SU-DHL-6 (cell line): ENCODE measurements at regions not wholly inside any gene's neighbourhood (a gene's known extent, or its start where the extent isn't known, plus 50 kb on each side); places are given as distances from the start of the nearest gene placed in this dataset.

ENCODE experiments used
- H2AFZ ChIP-seq: fragments of 200-600 bp; sonication (generic); 2 replicates; pipeline ENCODE4 v1.6.1; 2014; ENCODE audit warnings: low read depth, mild to moderate bottlenecking, moderate library complexity, mixed read lengths, antibody characterized with exemption, low read length; ENCODE audit not compliant: severe bottlenecking
- H3F3A ChIP-seq: fragments of 200-600 bp; shearing (Covaris generic); 2 replicates; pipeline ENCODE4 v1.6.0; 2016; ENCODE audit warnings: antibody characterized with exemption, mild to moderate bottlenecking; ENCODE audit not compliant: insufficient read depth
- H3K27ac ChIP-seq: fragments of 200-600 bp; sonication (generic); 2 replicates; pipeline ENCODE4 v1.5.1; 2016; ENCODE audit warnings: low read depth, mild to moderate bottlenecking, low read length, moderate library complexity, mixed read lengths
- H3K27me3 ChIP-seq: fragments of 200-600 bp; sonication (generic), shearing (Covaris generic); 2 replicates; pipeline ENCODE4 v1.6.0; 2014; ENCODE audit warnings: mild to moderate bottlenecking, low read length
- H3K36me3 ChIP-seq: fragments of 200-600 bp; sonication (generic); 2 replicates; pipeline ENCODE4 v1.6.1; 2014; ENCODE audit warnings: mild to moderate bottlenecking, low read length, mixed read lengths
- H3K4me2 ChIP-seq: fragments of 300-600, 200-600 bp; shearing (Covaris generic), sonication (generic); 2 replicates; pipeline ENCODE4 v1.6.0; 2014; ENCODE audit warnings: low read length, low read depth, mild to moderate bottlenecking; ENCODE audit not compliant: poor library complexity, severe bottlenecking
- H3K4me3 ChIP-seq: fragments of 200-600 bp; sonication (generic); 2 replicates; pipeline ENCODE4 v1.5.1; 2014; ENCODE audit warnings: antibody characterized with exemption, low read length, mild to moderate bottlenecking, mixed read lengths; ENCODE audit not compliant: insufficient read depth, poor library complexity, severe bottlenecking
- H3K79me2 ChIP-seq: fragments of 200-600 bp; sonication (generic); 2 replicates; pipeline ENCODE4 v1.6.1; 2014; ENCODE audit warnings: mild to moderate bottlenecking, low read length, moderate library complexity; ENCODE audit not compliant: insufficient read depth
- H3K9ac ChIP-seq: fragments of 200-600 bp; sonication (generic); 2 replicates; pipeline ENCODE4 v1.7.0; 2014; ENCODE audit warnings: mild to moderate bottlenecking, low read length
- H3K9me2 ChIP-seq: fragments of 200-600 bp; sonication (generic); replicated peaks from 2 replicates; pipeline ENCODE4 v1.6.1; 2014; ENCODE audit warnings: low read length; ENCODE audit not compliant: insufficient read depth
- H3K9me3 ChIP-seq: fragments of 200-600 bp; sonication (generic); 2 replicates; pipeline ENCODE4 v1.6.1; 2014; ENCODE audit warnings: low read length, mixed read lengths; ENCODE audit not compliant: insufficient read depth
- H4K20me1 ChIP-seq: fragments of 200-600 bp; sonication (generic); 2 replicates; pipeline ENCODE4 v1.6.1; 2014; ENCODE audit warnings: low read depth, mild to moderate bottlenecking, antibody characterized with exemption, low read length, moderate library complexity, mixed read lengths
- EZH2phosphoT487 ChIP-seq: fragments of 200-600 bp; sonication (generic), shearing (Covaris generic); conservative IDR thresholded peaks from 2 replicates; pipeline ENCODE4 v1.6.1; 2018; ENCODE audit warnings: mild to moderate bottlenecking, antibody characterized with exemption, low read length, moderate library complexity, mixed read lengths
- TF ChIP-seq, protein P1 (sequence below): fragments of 200-600 bp; sonication (generic); IDR thresholded peaks from one replicate; pipeline ENCODE4 v1.5.1; 2017; ENCODE audit warnings: antibody characterized with exemption, mild to moderate bottlenecking, low read length, moderate library complexity; ENCODE audit not compliant: insufficient read depth, poor library complexity, severe bottlenecking

DNA sequence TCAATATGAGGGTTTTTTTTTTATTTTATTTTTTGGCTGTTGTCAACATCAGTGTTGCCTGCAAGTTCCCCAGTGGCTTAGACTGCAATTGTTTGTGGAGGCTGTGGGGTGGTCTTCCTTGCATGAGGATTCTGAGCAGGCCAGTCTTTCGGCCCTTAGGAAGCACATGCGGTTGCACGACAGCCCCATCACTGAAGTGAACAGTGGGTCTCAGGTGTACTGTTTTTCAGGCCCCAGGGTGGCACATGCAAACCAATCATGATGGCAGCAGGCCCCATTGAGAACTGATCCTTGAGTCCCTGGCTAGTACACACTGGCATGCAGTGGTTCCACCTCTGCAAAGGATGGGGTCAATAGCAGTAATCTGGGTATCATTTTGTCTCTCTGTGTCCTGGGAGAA, 768.7 kb downstream of the EPHA3 start:
- TF ChIP-seq EZH2phosphoT487: no peak
- TF ChIP-seq, protein P1, sequence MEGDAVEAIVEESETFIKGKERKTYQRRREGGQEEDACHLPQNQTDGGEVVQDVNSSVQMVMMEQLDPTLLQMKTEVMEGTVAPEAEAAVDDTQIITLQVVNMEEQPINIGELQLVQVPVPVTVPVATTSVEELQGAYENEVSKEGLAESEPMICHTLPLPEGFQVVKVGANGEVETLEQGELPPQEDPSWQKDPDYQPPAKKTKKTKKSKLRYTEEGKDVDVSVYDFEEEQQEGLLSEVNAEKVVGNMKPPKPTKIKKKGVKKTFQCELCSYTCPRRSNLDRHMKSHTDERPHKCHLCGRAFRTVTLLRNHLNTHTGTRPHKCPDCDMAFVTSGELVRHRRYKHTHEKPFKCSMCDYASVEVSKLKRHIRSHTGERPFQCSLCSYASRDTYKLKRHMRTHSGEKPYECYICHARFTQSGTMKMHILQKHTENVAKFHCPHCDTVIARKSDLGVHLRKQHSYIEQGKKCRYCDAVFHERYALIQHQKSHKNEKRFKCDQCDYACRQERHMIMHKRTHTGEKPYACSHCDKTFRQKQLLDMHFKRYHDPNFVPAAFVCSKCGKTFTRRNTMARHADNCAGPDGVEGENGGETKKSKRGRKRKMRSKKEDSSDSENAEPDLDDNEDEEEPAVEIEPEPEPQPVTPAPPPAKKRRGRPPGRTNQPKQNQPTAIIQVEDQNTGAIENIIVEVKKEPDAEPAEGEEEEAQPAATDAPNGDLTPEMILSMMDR: no peak
- Histone ChIP-seq H3K9me2 (no peaks in the 10 kb centered on the region), H3K79me2 (no peaks in the 10 kb centered on the region), H3K27ac (no peak overlapping the region), H4K20me1 (no peaks in the 10 kb centered on the region), H3K36me3 (no peaks in the 10 kb centered on the region), H3K4me2 (no peak overlapping the region), H3F3A (no peaks in the 10 kb centered on the region), H3K27me3 (no peaks in the 10 kb centered on the region), H3K9me3 (no peaks in the 10 kb centered on the region), H3K4me3 (no peak overlapping the region), H3K9ac (no peak overlapping the region), H2AFZ (no peak overlapping the region)

GRCh38 chr3:89877230-89877629, 769.8 kb downstream of the EPHA3 start:
- Histone ChIP-seq H3K36me3 (no peaks in the 10 kb centered on the region), H2AFZ (no peak overlapping the region), H3K79me2 (no peaks in the 10 kb centered on the region), H3K4me2 (no peak overlapping the region), H3F3A (no peaks in the 10 kb centered on the region), H3K27me3 (no peaks in the 10 kb centered on the region), H4K20me1 (no peaks in the 10 kb centered on the region), H3K4me3 (no peak overlapping the region), H3K9me3 (no peaks in the 10 kb centered on the region), H3K9me2 (no peaks in the 10 kb centered on the region), H3K27ac (no peak overlapping the region), H3K9ac (no peak overlapping the region)
- TF ChIP-seq, protein P1: no peak
- TF ChIP-seq EZH2phosphoT487: no peak

DNA sequence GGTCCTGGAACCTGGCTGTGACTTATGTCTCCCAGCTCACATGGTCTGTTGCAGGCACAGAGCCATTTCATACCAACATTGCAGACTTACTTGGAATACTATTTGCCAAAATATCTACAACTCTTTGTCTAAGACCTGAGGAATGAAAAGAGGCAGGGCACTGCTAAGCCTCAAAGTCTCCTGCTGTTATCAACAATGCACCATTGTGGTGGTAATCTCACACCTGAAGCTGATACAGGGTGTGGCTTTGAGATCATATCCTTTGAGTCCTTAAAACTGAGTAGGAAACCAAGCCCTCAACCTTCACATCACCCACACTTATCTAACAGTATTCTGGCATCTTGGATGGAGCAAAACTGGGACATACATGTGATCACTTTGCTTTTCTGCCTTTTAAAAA, 782.0 kb downstream of the EPHA3 start:
- Histone ChIP-seq H3F3A (no peaks in the 10 kb centered on the region), H3K27me3 (no peaks in the 10 kb centered on the region), H3K9ac (no peak overlapping the region), H3K79me2 (no peaks in the 10 kb centered on the region), H3K36me3 (no peaks in the 10 kb centered on the region), H3K27ac (no peak overlapping the region), H4K20me1 (no peaks in the 10 kb centered on the region), H3K4me3 (no peak overlapping the region), H3K9me3 (no peaks in the 10 kb centered on the region), H3K4me2 (no peak overlapping the region), H2AFZ (no peak overlapping the region), H3K9me2 (no peaks in the 10 kb centered on the region)
- TF ChIP-seq, protein P1: no peak
- TF ChIP-seq EZH2phosphoT487: no peak

DNA sequence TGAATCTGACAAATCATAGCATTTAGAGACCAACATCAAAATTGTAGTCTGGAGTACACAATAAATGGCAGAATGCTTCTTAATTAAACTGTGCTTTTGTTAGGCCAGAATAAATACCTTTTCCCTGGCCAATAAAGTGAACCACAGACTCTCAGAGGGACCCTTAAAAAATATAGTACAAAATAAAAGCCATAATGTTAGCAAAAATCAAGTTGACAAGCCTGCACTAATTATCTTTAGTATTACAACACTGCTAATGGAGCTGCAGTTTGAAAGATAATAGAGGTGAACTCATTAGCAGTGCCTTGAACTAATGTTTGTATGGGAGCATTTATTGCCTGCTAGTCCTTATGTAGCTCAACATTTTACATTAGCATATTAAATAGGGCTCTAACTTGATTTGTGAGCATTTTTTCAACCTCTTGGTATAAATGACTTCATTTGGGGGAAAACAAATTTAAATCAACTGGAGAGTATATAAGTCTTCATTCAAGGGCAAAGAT, 801.3 kb downstream of the EPHA3 start:
- Histone ChIP-seq H4K20me1 (no peaks in the 10 kb centered on the region), H3K4me3 (no peak overlapping the region), H3K27ac (no peak overlapping the region), H3K36me3 (no peaks in the 10 kb centered on the region), H3K4me2 (no peak overlapping the region), H3K79me2 (no peaks in the 10 kb centered on the region), H3K9ac (no peak overlapping the region), H3K9me2 (no peaks in the 10 kb centered on the region), H3K9me3 (no peaks in the 10 kb centered on the region), H3K27me3 (no peaks in the 10 kb centered on the region), H3F3A (no peaks in the 10 kb centered on the region), H2AFZ (no peak overlapping the region)
- TF ChIP-seq EZH2phosphoT487: no peak
- TF ChIP-seq, protein P1: no peak
